ENCODE measurements at regions not wholly inside any gene's neighbourhood (a gene's known extent, or its start where the extent isn't known, plus 50 kb on each side); places are given as distances from the start of the nearest gene placed in this dataset.
"Not testable (repeated sequence)": the region's sequence is repeated elsewhere in the genome, so short reads cannot be mapped to it uniquely, and the experiment has no call there.

GRCh38 chr2:3899536-3900155 lies 196.3 kb downstream of the DCDC2C start:
- H3K4me3 ChIP-seq, result no peak overlapping the region
- H3K36me3 ChIP-seq, result no peaks in the 10 kb centered on the region
- 0 out of 2 replicates have a peak, but pooled peaks cover 2% of the 10 kb centered on the region for H3K9me3 ChIP-seq (replicated peaks)
- no peaks in the 10 kb centered on the region for H3K4me1 ChIP-seq (replicated peaks)
- no peak overlapping the region for H3K27ac ChIP-seq
- no peak for DNase-seq (ENCODE audit: low read depth in 1 of 2, low spot score in 2 of 2)
- no peaks in the 10 kb centered on the region for H3K27me3 ChIP-seq (replicated peaks)

GRCh38 chr2:3902131-3902530 lies 198.8 kb downstream of the DCDC2C start:
- H3K9me3 ChIP-seq (replicated peaks), result 0 out of 2 replicates have a peak, but pooled peaks cover 2% of the 10 kb centered on the region
- H3K27ac ChIP-seq, result no peak overlapping the region
- DNase-seq (ENCODE audit: low read depth in 1 of 2, low spot score in 2 of 2), result no peak
- H3K27me3 ChIP-seq (replicated peaks), result no peaks in the 10 kb centered on the region
- H3K4me1 ChIP-seq (replicated peaks), result no peaks in the 10 kb centered on the region
- H3K36me3 ChIP-seq, result no peaks in the 10 kb centered on the region
- H3K4me3 ChIP-seq, result no peak overlapping the region

- Histone ChIP-seq H3K27ac (no peak overlapping the region), H3K36me3 (no peaks in the 10 kb centered on the region), H3K27me3 (replicated peaks) (no peaks in the 10 kb centered on the region), H3K4me1 (replicated peaks) (no peaks in the 10 kb centered on the region), H3K4me3 (no peak overlapping the region), H3K9me3 (replicated peaks) (0 out of 2 replicates have a peak, but pooled peaks cover 2% of the 10 kb centered on the region)
- DNase-seq (ENCODE audit: low read depth in 1 of 2, low spot score in 2 of 2), result no peak
Observed at GRCh38 chr2:3904061-3904460, 200.7 kb downstream of the DCDC2C start.

- H3K4me1 ChIP-seq (replicated peaks); H3K36me3 ChIP-seq; H3K27me3 ChIP-seq (replicated peaks); DNase-seq (ENCODE audit: low read depth in 1 of 2, low spot score in 2 of 2); H3K4me3 ChIP-seq; H3K27ac ChIP-seq; H3K9me3 ChIP-seq (replicated peaks): not testable (repeated sequence)
Observed at GRCh38 chr2:3908498-3908897, 205.1 kb downstream of the DCDC2C start.

GRCh38 chr2:3911882-3912455 lies 208.6 kb downstream of the DCDC2C start:
- H3K9me3 ChIP-seq (replicated peaks), result peaks cover 3% of the 10 kb centered on the region; the same call in 1 of the 2 replicates
- no peak overlapping the region for H3K27ac ChIP-seq
- no peak for DNase-seq (ENCODE audit: low read depth in 1 of 2, low spot score in 2 of 2)
- H3K36me3 ChIP-seq, result no peaks in the 10 kb centered on the region
- no peaks in the 10 kb centered on the region for H3K4me1 ChIP-seq (replicated peaks)
- no peak overlapping the region for H3K4me3 ChIP-seq
- H3K27me3 ChIP-seq (replicated peaks), result no peaks in the 10 kb centered on the region

DNA sequence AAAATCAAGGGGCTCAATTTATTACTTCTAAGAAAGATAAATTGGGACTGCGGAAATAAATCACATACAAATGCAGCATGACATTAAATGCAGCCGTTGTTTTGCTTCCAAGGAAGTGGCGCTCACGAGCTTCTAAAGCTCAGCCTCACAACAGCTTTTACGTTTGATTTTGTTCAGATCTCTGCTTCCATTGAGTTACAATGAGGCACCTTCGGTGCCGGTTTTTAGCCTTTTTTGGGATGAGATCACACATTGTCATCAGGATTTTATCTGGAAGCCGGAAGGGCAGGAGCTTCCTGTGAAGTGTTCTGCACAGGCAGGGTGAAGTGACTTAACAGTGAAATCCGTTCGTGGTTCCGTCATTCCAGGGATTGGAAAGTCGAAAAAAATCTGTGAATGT lies 209.8 kb downstream of the DCDC2C start:
- Histone ChIP-seq H3K4me3 (no peak overlapping the region), H3K27me3 (replicated peaks) (no peaks in the 10 kb centered on the region), H3K4me1 (replicated peaks) (no peaks in the 10 kb centered on the region), H3K9me3 (replicated peaks) (peaks cover 3% of the 10 kb centered on the region; the same call in 1 of the 2 replicates), H3K27ac (no peak overlapping the region), H3K36me3 (no peaks in the 10 kb centered on the region)
- no peak for DNase-seq (ENCODE audit: low read depth in 1 of 2, low spot score in 2 of 2)

DNA sequence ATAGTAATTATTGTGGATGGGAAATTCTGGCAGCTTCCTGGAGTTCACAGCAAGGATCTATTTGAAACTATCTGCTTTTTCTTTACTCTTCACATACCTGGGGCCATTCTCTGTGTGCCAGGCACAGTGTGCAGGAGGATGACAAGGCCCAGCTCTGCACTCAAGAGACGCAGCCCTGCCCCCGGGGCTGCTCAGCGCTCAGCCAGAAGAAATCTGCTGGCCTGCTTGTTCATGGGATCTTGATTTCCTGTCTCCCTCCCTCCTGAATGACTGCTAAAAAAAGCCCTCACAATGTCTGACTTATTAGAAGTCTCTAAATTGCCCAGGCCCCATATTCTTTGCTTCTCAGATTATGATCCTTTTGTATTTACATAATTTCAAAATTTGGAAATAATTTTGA lies 210.9 kb downstream of the DCDC2C start:
- no peak overlapping the region for H3K4me3 ChIP-seq
- H3K4me1 ChIP-seq (replicated peaks), result no peaks in the 10 kb centered on the region
- H3K27me3 ChIP-seq (replicated peaks), result no peaks in the 10 kb centered on the region
- DNase-seq (ENCODE audit: low read depth in 1 of 2, low spot score in 2 of 2), result no peak
- peaks cover 3% of the 10 kb centered on the region; the same call in 1 of the 2 replicates for H3K9me3 ChIP-seq (replicated peaks)
- H3K36me3 ChIP-seq, result no peaks in the 10 kb centered on the region
- H3K27ac ChIP-seq, result no peak overlapping the region

DNA sequence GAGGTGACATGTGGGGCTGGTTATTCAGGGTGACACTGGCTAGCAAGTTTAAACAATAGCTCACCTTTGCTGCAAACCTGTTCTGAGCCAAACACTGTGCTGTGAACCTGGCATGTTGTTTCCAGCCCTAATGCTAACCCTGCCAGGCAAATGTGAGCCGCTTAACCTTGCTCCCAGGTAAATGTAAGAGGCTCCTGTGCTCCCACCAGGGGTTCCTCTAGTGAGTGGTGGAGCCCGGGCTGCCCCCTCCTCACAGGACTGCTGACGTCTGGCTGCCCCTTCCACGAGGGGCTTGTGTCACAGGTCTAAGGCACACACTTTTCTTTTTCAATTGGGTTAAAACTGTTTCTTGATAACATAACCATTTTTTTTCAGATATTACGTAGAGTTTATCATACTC lies 223.7 kb downstream of the DCDC2C start:
- no peaks in the 10 kb centered on the region for H3K4me1 ChIP-seq (replicated peaks)
- no peak overlapping the region for H3K27ac ChIP-seq
- DNase-seq (ENCODE audit: low read depth in 1 of 2, low spot score in 2 of 2), result no peak
- H3K4me3 ChIP-seq, result no peak overlapping the region
- H3K36me3 ChIP-seq, result no peaks in the 10 kb centered on the region
- no peaks in the 10 kb centered on the region; the same call in 1 of the 2 replicates for H3K9me3 ChIP-seq (replicated peaks)
- no peaks in the 10 kb centered on the region for H3K27me3 ChIP-seq (replicated peaks)

GRCh38 chr2:3929374-3929773 lies 226.0 kb downstream of the DCDC2C start:
- Histone ChIP-seq H3K4me1 (replicated peaks) (no peaks in the 10 kb centered on the region), H3K36me3 (no peaks in the 10 kb centered on the region), H3K27me3 (replicated peaks) (no peaks in the 10 kb centered on the region), H3K27ac (no peak overlapping the region), H3K4me3 (no peak overlapping the region), H3K9me3 (replicated peaks) (no peaks in the 10 kb centered on the region; the same call in 1 of the 2 replicates)
- no peak for DNase-seq (ENCODE audit: low read depth in 1 of 2, low spot score in 2 of 2)

DNA sequence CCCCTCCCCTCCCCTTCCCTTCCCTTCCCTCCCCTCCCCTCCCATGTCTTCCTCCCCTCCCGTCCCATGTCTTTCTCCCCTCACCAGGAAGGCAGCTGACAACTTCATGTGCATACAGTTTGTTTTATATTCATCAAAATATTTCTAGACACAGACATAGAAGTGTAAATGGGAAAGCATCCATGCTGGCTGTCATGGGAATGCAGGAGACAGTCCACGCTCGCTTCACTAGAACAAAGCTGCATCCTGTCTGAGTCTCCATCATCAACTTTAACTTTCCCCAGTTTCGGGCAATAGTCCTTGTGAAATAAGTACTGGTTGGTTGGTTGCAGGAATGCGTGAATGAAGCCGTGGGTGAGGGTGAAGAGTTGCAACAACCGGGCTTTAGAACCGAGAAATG lies 226.9 kb downstream of the DCDC2C start:
- H3K27me3 ChIP-seq (replicated peaks), result no peaks in the 10 kb centered on the region
- no peak overlapping the region for H3K4me3 ChIP-seq
- H3K36me3 ChIP-seq, result no peaks in the 10 kb centered on the region
- H3K4me1 ChIP-seq (replicated peaks), result no peaks in the 10 kb centered on the region
- H3K27ac ChIP-seq, result no peak overlapping the region
- no peak for DNase-seq (ENCODE audit: low read depth in 1 of 2, low spot score in 2 of 2)
- H3K9me3 ChIP-seq (replicated peaks), result no peaks in the 10 kb centered on the region; the same call in 1 of the 2 replicates

DNA sequence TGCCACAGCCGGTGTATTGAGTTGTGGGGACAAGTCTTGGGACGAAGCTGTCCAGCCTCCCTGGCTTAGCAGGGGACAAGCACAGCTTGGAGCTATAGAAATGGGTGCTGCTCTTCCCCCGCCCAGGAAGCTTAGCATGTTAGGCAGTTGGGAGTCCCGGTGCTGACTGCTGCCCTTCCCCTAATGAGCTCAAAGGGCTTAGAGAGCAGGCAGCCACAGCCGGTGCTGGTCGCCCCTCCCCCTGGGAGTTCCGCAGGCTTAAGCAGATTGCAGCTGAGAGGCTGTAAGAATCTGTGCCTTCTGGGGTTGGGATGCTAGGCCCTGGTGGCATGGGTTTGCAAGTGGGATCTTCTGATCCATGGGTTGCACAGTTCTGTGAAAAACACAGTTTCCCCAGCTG lies 237.3 kb downstream of the DCDC2C start:
- H3K27me3 ChIP-seq (replicated peaks), result no peaks in the 10 kb centered on the region
- no peak overlapping the region for H3K27ac ChIP-seq
- no peaks in the 10 kb centered on the region for H3K36me3 ChIP-seq
- H3K9me3 ChIP-seq (replicated peaks), result peaks cover 5% of the 10 kb centered on the region; the same call in 1 of the 2 replicates
- no peak for DNase-seq (ENCODE audit: low read depth in 1 of 2, low spot score in 2 of 2)
- H3K4me1 ChIP-seq (replicated peaks), result no peaks in the 10 kb centered on the region
- H3K4me3 ChIP-seq, result no peak overlapping the region

- Histone ChIP-seq H3K27me3 (replicated peaks) (no peaks in the 10 kb centered on the region), H3K4me1 (replicated peaks) (no peaks in the 10 kb centered on the region), H3K27ac (no peak overlapping the region), H3K9me3 (replicated peaks) (peaks cover 5% of the 10 kb centered on the region; the same call in 1 of the 2 replicates), H3K36me3 (no peaks in the 10 kb centered on the region), H3K4me3 (no peak overlapping the region)
- no peak for DNase-seq (ENCODE audit: low read depth in 1 of 2, low spot score in 2 of 2)
Observed at GRCh38 chr2:3942841-3943240, 239.5 kb downstream of the DCDC2C start.

DNA sequence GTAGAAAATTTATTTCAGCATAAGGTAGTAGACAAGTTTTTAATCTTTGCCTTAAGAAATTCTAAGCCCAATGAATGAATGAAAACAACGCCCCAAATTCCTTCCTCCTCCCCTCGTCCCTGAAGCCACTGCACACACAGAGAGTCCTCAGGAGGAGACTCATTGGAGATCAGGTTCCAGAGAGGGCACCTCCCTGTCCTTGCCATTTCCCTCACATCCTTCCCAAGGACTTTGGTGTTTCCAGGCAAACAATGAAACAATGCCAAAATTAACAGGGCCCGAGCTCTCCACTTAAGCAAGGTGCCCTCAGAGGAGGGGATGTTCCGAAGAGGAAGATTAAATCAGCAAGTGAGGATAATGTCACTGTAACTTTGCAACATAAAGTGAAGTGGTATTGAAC lies 240.7 kb downstream of the DCDC2C start:
- DNase-seq (ENCODE audit: low read depth in 1 of 2, low spot score in 2 of 2), result no peak
- no peaks in the 10 kb centered on the region for H3K36me3 ChIP-seq
- no peaks in the 10 kb centered on the region for H3K4me1 ChIP-seq (replicated peaks)
- H3K4me3 ChIP-seq, result no peak overlapping the region
- no peaks in the 10 kb centered on the region for H3K27me3 ChIP-seq (replicated peaks)
- no peak overlapping the region for H3K27ac ChIP-seq
- H3K9me3 ChIP-seq (replicated peaks), result peaks cover 7% of the 10 kb centered on the region; the same call in 1 of the 2 replicates

- Histone ChIP-seq H3K4me3 (no peak overlapping the region), H3K9me3 (replicated peaks) (peaks cover 7% of the 10 kb centered on the region; the same call in 1 of the 2 replicates), H3K36me3 (no peaks in the 10 kb centered on the region), H3K4me1 (replicated peaks) (no peaks in the 10 kb centered on the region), H3K27me3 (replicated peaks) (no peaks in the 10 kb centered on the region), H3K27ac (no peak overlapping the region)
- DNase-seq (ENCODE audit: low read depth in 1 of 2, low spot score in 2 of 2), result no peak
Observed at GRCh38 chr2:3944841-3945240, 241.5 kb downstream of the DCDC2C start.

All from SJSA1 (cell line).